ENCODE measurements at regions not wholly inside any gene's neighbourhood (a gene's known extent, or its start where the extent isn't known, plus 50 kb on each side); places are given as distances from the start of the nearest gene placed in this dataset.
"Not testable (repeated sequence)": the region's sequence is repeated elsewhere in the genome, so short reads cannot be mapped to it uniquely, and the experiment has no call there.

GRCh38 chr2:85942346-85942957 lies 53.7 kb upstream of the ST3GAL5 start:
- no peak for TF ChIP-seq CTCF (IDR thresholded peaks at IDR 0.05; ENCODE audit: low read length, missing control alignments)
- no peak for DNase-seq (ENCODE audit: low read depth)
- H3K4me3 ChIP-seq (replicated peaks; ENCODE audit: low read depth, low read length) = no peak overlapping the region

GRCh38 chr2:85941490-85941889 lies 52.7 kb upstream of the ST3GAL5 start:
- H3K4me3 ChIP-seq (replicated peaks; ENCODE audit: low read depth, low read length); DNase-seq (ENCODE audit: low read depth): not testable (repeated sequence)

GRCh38 chr2:85939131-85939530 lies 50.3 kb upstream of the ST3GAL5 start:
- H3K4me3 ChIP-seq (replicated peaks; ENCODE audit: low read depth, low read length) = no peak overlapping the region
- no peak for TF ChIP-seq CTCF (IDR thresholded peaks at IDR 0.05; ENCODE audit: low read length, missing control alignments)
- DNase-seq (ENCODE audit: low read depth) = no peak
